ENCODE measurements at regions not wholly inside any gene's neighbourhood (a gene's known extent, or its start where the extent isn't known, plus 50 kb on each side); places are given as distances from the start of the nearest gene placed in this dataset.
"Not testable (repeated sequence)": the region's sequence is repeated elsewhere in the genome, so short reads cannot be mapped to it uniquely, and the experiment has no call there.

GRCh38 chr16:72729552-72729951, 318.4 kb downstream of the ZFHX3 start:
- H3K4me1 Mint-ChIP-seq, H3K27ac Mint-ChIP-seq, H3K27me3 Mint-ChIP-seq, H3K36me3 Mint-ChIP-seq, H3K4me3 Mint-ChIP-seq: not testable (repeated sequence)
- H3K9me3 Mint-ChIP-seq, result peaks cover 15% of the 10 kb centered on the region

- no peak overlapping the region for H3K27ac Mint-ChIP-seq
Measured at GRCh38 chr16:72728516-72728915, 319.4 kb downstream of the ZFHX3 start.

DNA sequence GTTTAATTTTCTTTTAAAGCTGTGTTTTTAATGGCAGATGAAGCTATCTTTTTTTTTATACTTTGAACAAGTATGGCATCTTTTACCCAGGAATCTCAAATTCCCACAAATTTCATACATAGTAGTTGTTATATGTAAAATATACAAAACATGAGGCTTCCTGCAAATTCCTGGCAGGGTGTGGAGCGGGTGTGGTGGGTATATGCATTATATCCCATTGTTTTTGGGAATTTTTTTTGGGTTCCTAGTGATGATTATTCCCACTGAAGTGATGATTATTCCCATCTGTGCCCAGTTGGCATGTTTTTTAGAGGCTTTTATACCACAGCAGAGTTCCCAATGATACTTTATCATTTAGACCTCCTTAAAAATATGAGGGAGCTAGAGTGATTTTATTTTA, 320.4 kb downstream of the ZFHX3 start:
- Mint-ChIP-seq H3K27ac (no peak overlapping the region), H3K4me1 (no peaks in the 10 kb centered on the region), H3K36me3 (no peaks in the 10 kb centered on the region), H3K9me3 (peaks cover 5% of the 10 kb centered on the region), H3K4me3 (no peak overlapping the region), H3K27me3 (no peaks in the 10 kb centered on the region)

More at GRCh38 chr16:72728516-72728915, 319.4 kb downstream of the ZFHX3 start:
- Mint-ChIP-seq H3K9me3 (peaks cover 7% of the 10 kb centered on the region), H3K4me3 (no peak overlapping the region), H3K4me1 (no peaks in the 10 kb centered on the region), H3K27me3 (peaks cover 1% of the 10 kb centered on the region), H3K36me3 (no peaks in the 10 kb centered on the region)

DNA sequence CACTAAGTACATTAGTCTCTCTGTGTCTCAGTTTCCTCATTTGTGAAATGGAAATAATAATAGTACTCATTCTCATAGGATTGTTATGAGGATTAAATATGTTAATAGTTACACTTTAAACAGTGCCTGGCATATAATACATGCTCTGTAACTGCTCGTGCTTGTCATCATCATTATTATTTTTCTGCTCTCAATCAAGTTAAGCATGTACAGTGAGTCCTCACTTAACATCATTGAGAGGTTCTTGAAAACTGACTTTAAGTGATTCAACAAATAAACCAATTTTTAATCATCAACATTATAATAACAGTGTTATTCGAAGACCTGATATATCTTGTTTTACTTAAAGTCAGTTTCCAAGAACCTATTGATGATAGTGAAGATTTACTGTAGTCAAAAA, 322.3 kb downstream of the ZFHX3 start:
- H3K9me3 Mint-ChIP-seq, result no peaks in the 10 kb centered on the region
- H3K4me3 Mint-ChIP-seq, result no peak overlapping the region
- H3K4me1 Mint-ChIP-seq, result no peaks in the 10 kb centered on the region
- H3K27ac Mint-ChIP-seq, result no peak overlapping the region
- no peaks in the 10 kb centered on the region for H3K36me3 Mint-ChIP-seq
- H3K27me3 Mint-ChIP-seq, result no peaks in the 10 kb centered on the region

- Mint-ChIP-seq H3K9me3 (no peaks in the 10 kb centered on the region), H3K36me3 (no peaks in the 10 kb centered on the region), H3K27me3 (no peaks in the 10 kb centered on the region), H3K4me1 (no peaks in the 10 kb centered on the region), H3K27ac (no peak overlapping the region), H3K4me3 (no peak overlapping the region)
Measured at GRCh38 chr16:72723781-72724180, 324.1 kb downstream of the ZFHX3 start.

DNA sequence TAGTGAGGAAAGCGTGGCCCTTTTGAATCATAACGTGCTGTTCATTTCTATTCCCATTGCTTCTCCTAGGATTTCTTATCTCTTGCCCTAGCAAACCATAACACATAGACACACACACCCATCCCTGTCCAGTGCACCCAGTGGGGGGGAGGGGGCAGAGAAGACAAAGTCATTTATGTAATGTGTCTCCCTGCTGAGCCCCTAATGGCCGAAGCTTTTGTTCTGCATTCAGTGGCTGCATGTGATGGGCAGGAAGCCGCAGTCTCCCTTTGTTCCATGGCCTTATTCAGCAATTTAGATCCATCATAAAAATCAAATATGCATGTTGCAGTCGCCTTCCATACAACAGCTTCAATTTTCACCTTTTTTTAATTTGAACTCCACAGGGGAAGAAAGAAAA, 325.4 kb downstream of the ZFHX3 start:
- H3K9me3 Mint-ChIP-seq, result no peaks in the 10 kb centered on the region
- H3K4me3 Mint-ChIP-seq, result no peak overlapping the region
- H3K36me3 Mint-ChIP-seq, result no peaks in the 10 kb centered on the region
- no peaks in the 10 kb centered on the region for H3K4me1 Mint-ChIP-seq
- H3K27ac Mint-ChIP-seq, result no peak overlapping the region
- H3K27me3 Mint-ChIP-seq, result no peaks in the 10 kb centered on the region

DNA sequence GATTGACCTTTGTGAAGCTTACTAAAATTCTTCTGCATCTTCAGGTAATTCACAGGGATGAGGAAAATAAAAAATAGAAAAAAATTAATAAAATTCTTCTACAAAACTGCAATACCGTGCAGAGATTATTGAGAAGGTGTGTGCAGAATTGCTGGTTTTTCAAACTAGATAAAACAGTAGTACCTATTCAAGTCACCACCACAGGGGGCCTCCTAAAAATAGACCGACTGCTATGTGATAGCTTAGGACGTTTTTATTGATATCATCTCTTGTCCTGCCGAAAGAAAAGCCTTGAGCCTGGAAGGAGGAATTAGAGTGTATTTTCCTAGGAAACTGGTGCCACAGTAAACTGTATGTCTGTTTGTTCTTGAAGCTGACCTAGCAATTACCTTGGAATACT, 325.9 kb downstream of the ZFHX3 start:
- Mint-ChIP-seq H3K4me1 (no peaks in the 10 kb centered on the region), H3K27me3 (no peaks in the 10 kb centered on the region), H3K36me3 (no peaks in the 10 kb centered on the region), H3K27ac (no peak overlapping the region), H3K4me3 (no peak overlapping the region), H3K9me3 (no peaks in the 10 kb centered on the region)

DNA sequence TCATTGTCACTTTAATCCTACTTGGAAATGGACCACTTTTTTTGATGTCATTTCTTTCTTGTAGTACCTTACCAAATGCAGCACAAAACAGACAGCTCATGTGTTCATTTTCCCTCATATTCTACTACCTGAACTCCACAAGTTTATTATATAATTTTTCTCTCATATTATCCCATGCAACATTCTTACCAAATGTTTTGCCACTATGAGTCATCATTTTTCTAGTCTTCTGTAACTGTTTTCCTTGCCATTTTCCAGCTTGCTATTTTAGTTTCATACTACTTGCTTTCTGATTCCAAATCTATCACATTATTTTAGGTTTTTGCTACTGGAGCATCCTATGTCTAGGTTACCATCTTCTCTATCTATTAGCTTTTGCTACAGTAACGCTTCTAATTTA, 332.7 kb downstream of the ZFHX3 start:
- peaks cover 30% of the 10 kb centered on the region for H3K36me3 Mint-ChIP-seq
- H3K27me3 Mint-ChIP-seq, result no peaks in the 10 kb centered on the region
- no peaks in the 10 kb centered on the region for H3K4me1 Mint-ChIP-seq
- no peak overlapping the region for H3K4me3 Mint-ChIP-seq
- H3K27ac Mint-ChIP-seq, result no peak overlapping the region
- peaks cover 40% of the 10 kb centered on the region for H3K9me3 Mint-ChIP-seq

DNA sequence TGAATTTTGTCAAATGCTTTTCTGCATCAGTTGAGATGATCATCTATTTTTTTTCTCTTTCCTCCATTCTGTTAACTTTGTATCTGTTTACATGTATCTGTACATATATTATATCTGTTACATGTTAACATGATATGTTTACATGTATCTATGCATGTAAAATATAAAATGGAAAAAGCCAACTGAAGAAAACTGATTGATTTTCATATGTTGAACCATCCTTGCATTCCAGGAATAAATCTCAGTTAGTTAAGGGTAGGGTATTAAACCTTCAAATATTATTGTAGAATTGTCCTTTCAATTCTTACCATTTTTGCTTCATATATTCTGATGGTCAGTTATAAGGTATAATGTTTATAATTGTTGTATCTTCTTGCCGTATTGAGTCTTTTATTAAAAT, 336.1 kb downstream of the ZFHX3 start:
- no peaks in the 10 kb centered on the region for H3K4me1 Mint-ChIP-seq
- H3K27ac Mint-ChIP-seq, result no peak overlapping the region
- H3K36me3 Mint-ChIP-seq, result peaks cover 30% of the 10 kb centered on the region
- peaks cover 40% of the 10 kb centered on the region for H3K9me3 Mint-ChIP-seq
- H3K27me3 Mint-ChIP-seq, result peaks cover 3% of the 10 kb centered on the region
- no peak overlapping the region for H3K4me3 Mint-ChIP-seq

GRCh38 chr16:72705801-72706200, 342.1 kb downstream of the ZFHX3 start:
- no peaks in the 10 kb centered on the region for H3K36me3 Mint-ChIP-seq
- no peaks in the 10 kb centered on the region for H3K9me3 Mint-ChIP-seq
- peaks cover 3% of the 10 kb centered on the region for H3K27me3 Mint-ChIP-seq
- no peak overlapping the region for H3K27ac Mint-ChIP-seq
- no peak overlapping the region for H3K4me3 Mint-ChIP-seq
- no peaks in the 10 kb centered on the region for H3K4me1 Mint-ChIP-seq

DNA sequence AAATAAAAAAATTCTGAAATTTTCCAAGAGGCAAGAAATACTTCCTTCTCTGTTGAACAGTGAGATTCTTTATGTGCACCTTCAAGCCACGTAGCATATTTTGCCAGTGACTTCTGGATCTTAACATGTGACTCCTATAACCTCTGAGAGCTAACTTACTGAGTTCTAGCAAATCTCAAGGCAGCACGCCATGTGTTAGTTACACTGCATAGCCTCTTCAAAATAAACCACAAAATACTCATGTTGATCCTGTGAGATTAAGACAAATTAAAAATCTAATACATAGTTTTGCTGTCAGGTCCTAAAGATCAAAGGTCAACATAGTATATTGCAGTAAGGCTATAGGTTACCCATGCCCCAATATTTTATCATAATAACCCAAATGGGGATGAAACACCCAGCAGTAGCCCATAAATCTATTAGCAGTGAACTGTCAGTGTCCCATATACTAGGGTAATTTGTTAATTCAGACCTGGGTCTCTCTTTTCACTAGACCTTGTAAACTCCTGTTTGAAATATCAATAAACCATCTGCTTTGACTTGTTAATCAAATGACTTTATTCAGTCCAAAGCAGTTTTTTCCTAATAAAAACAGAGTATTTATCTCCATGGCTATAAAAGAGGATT, 343.1 kb downstream of the ZFHX3 start:
- no peaks in the 10 kb centered on the region for H3K9me3 Mint-ChIP-seq
- H3K4me3 Mint-ChIP-seq, result no peak overlapping the region
- peaks cover 3% of the 10 kb centered on the region for H3K27me3 Mint-ChIP-seq
- no peaks in the 10 kb centered on the region for H3K36me3 Mint-ChIP-seq
- no peaks in the 10 kb centered on the region for H3K4me1 Mint-ChIP-seq
- no peak overlapping the region for H3K27ac Mint-ChIP-seq

- Mint-ChIP-seq H3K9me3 (no peaks in the 10 kb centered on the region), H3K4me1 (no peaks in the 10 kb centered on the region), H3K4me3 (no peak overlapping the region), H3K27me3 (no peaks in the 10 kb centered on the region), H3K36me3 (peaks cover 3% of the 10 kb centered on the region), H3K27ac (no peak overlapping the region)
Measured at GRCh38 chr16:72689851-72690250, 358.1 kb downstream of the ZFHX3 start.

DNA sequence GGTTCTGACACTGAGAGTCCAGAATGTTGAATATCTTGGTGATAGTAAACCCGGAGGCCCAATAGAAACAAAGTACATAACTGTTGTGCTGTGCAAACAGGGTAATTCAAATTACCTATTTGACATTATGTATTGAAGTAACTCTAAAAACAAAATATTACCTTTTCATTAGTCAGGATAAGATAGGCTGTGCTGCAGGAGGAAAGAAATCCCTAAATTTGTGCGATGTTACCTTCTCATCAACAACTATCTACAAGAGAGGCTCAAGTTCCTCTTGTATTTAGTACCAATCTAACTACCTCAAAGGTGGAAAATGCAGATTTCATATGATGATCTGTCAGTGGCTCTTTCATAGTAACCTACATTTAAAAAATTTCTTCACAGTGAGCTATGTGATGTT, 367.2 kb downstream of the ZFHX3 start:
- Mint-ChIP-seq H3K36me3 (no peaks in the 10 kb centered on the region), H3K9me3 (peaks cover 9% of the 10 kb centered on the region), H3K27me3 (no peaks in the 10 kb centered on the region), H3K27ac (no peak overlapping the region), H3K4me3 (no peak overlapping the region), H3K4me1 (no peaks in the 10 kb centered on the region)

DNA sequence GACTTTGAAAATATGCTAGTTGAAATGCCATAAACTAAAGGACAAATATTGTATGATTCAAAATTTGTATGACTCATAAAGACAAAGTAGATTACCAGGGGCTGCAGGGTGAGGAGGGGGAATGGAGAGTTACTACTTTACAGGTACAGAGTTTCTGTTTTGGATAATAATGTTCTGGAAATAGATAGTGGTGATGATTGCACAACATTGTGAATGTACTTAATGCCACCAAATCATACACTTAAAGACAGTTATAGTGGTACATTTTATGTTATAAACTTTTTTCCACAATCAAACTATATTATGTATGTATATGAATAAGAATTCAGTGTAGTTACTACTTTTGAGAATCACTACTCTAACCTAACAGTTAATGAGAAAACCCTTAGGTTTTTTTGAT, 368.1 kb downstream of the ZFHX3 start:
- Mint-ChIP-seq H3K36me3 (no peaks in the 10 kb centered on the region), H3K4me3 (no peak overlapping the region), H3K9me3 (peaks cover 9% of the 10 kb centered on the region), H3K27ac (no peak overlapping the region), H3K4me1 (no peaks in the 10 kb centered on the region), H3K27me3 (no peaks in the 10 kb centered on the region)

GRCh38 chr16:72677662-72678447, 370.1 kb downstream of the ZFHX3 start:
- no peaks in the 10 kb centered on the region for H3K27me3 Mint-ChIP-seq
- H3K4me3 Mint-ChIP-seq, result no peak overlapping the region
- H3K4me1 Mint-ChIP-seq, result no peaks in the 10 kb centered on the region
- no peak overlapping the region for H3K27ac Mint-ChIP-seq
- H3K36me3 Mint-ChIP-seq, result peaks cover 2% of the 10 kb centered on the region
- peaks cover 14% of the 10 kb centered on the region for H3K9me3 Mint-ChIP-seq

DNA sequence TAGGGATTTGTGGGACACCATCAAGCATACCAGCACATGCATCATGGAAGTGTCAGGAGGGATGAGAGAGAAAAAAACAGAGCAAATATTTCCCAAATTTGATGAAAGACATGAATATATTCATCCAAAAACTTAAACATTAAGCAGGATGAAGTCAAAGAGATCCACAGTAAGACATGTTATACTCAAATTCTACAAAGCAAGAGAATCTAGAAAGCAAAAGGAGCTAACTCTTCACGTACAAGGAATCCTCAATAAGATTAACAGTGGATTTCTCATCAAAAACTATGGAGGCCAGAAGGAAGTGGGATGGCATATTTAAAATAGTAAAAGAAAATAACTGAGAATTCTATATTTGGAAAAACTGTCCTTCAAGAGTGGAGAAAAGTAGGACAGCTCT, 374.8 kb downstream of the ZFHX3 start:
- Mint-ChIP-seq H3K9me3 (peaks cover 24% of the 10 kb centered on the region), H3K4me1 (no peaks in the 10 kb centered on the region), H3K27ac (no peak overlapping the region), H3K4me3 (no peak overlapping the region), H3K36me3 (peaks cover 7% of the 10 kb centered on the region), H3K27me3 (no peaks in the 10 kb centered on the region)

DNA sequence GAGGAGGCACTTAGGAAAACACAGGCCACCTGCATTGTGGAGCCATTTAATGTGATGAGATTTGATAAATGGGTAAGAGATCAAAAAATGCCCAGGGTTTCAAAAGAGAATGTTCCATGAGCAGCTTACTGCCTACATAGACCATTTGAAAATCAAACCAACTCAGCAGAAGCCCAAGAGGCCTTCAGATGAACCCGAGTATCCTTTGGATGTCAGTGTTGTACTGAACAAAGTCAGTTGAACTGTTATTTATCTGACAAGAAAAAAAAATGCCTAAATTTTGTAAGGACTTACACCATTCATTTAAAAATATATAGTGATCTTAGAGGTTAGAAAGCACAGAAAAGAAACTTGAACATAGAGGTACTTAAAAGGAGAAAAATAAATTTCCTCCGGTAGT, 381.7 kb downstream of the ZFHX3 start:
- H3K27ac Mint-ChIP-seq, result no peak overlapping the region
- no peak overlapping the region for H3K4me3 Mint-ChIP-seq
- H3K4me1 Mint-ChIP-seq, result peaks cover 11% of the 10 kb centered on the region
- no peaks in the 10 kb centered on the region for H3K9me3 Mint-ChIP-seq
- H3K27me3 Mint-ChIP-seq, result no peaks in the 10 kb centered on the region
- H3K36me3 Mint-ChIP-seq, result peaks cover 3% of the 10 kb centered on the region
